ENCODE measurements at regions not wholly inside any gene's neighbourhood (a gene's known extent, or its start where the extent isn't known, plus 50 kb on each side); places are given as distances from the start of the nearest gene placed in this dataset.

DNA sequence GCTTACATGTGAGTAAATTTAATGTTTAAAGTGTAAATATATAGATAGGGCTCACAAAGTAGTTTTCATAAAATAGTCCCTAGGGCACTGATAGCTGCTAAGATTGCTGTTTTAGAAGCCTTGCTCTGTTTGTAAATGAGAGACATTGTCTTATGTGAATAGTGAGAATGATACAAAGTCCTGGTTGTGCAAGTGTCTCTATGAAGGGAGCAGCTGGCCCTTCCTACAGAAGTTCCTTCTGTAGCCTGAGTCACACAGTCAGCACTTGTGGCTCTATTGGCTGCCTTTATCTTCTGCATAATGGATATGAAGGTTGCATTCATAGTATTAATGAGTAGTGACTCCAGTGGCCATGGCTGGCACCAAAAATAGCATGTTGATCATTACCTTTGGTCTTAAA, 279.7 kb downstream of the OSR1 start:
- in situ Hi-C loops (cut with HindIII; ENCODE audit: low pct_ligation_motif_present, low pct_unique_long_range_greater_than_20kb, low sequenced_read_pairs), result no loop called here
- DNase-seq, result no peak

GRCh38 chr2:19073522-19073921, 284.9 kb downstream of the OSR1 start:
- in situ Hi-C loops (cut with HindIII; ENCODE audit: low pct_ligation_motif_present, low pct_unique_long_range_greater_than_20kb, low sequenced_read_pairs), result no loop called here
- peak; percentile 61 for DNase-seq

DNA sequence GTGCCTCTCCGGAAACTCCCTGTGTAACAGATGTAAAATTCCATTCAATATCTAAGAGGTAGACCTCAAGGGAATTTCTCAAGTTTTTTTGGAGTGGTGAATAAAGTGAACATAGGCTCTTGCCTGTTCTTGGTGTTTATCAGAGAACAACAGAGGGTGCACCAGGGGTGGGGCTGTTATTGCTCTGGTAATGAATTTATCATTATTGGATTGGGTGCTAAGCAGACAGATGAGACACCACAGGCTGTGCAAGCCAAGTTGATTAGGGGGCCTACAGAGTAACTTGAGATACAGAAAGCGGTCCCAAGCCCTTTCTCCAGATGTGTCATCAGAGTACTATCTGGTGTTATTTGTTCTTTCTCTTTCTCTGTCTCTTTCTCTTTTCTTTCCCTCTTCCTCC, 286.3 kb downstream of the OSR1 start:
- no peak for DNase-seq
- in situ Hi-C loops (cut with HindIII; ENCODE audit: low pct_ligation_motif_present, low pct_unique_long_range_greater_than_20kb, low sequenced_read_pairs), result no loop called here

DNA sequence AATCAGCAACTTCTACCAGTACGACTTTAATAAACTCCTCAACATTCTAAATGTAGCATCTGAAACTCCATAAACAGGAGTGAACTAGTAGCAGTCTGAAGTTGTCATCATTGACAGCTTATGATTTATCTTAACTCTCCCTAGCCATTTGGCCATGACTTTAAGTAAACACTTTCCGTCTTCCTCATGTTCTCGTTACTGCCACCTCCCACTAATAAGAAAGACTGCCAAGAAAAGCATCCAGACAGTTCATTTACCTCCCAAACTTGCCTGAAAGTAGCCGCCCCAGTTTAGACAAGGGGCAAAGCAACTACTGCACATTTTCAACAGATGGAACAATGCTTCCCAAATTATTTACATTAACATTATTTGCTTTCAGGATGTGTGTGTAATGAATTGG, 287.5 kb downstream of the OSR1 start:
- in situ Hi-C loops (cut with HindIII; ENCODE audit: low pct_ligation_motif_present, low pct_unique_long_range_greater_than_20kb, low sequenced_read_pairs), result no loop called here
- no peak for DNase-seq

- in situ Hi-C loops (cut with HindIII; ENCODE audit: low pct_ligation_motif_present, low pct_unique_long_range_greater_than_20kb, low sequenced_read_pairs), result no loop called here
- no peak for DNase-seq
Measured at GRCh38 chr2:19068206-19068605, 290.2 kb downstream of the OSR1 start.

GRCh38 chr2:19062370-19062769, 296.1 kb downstream of the OSR1 start:
- DNase-seq, result no peak
- in situ Hi-C loops (cut with HindIII; ENCODE audit: low pct_ligation_motif_present, low pct_unique_long_range_greater_than_20kb, low sequenced_read_pairs), result no loop called here

DNA sequence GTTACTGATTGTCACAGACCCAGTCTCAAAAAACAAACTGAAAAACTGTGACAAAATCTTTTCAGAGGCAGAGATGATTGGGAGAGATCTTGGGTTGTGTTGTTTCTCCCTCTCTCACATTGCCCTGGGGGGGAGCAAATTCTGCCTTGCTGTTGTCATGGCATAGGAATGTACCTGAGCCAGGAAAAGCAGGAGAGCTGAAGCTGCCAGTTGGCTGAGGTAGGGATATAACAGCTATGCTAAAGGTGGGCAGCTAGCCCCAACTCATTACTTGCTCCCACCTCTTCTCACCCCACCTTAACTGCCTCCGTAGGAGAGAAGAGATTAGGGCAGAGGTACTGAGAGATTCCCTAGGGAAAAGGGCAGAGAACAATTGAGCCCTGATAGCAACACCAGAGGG, 299.3 kb downstream of the OSR1 start:
- no peak for DNase-seq
- in situ Hi-C loops (cut with HindIII; ENCODE audit: low pct_ligation_motif_present, low pct_unique_long_range_greater_than_20kb, low sequenced_read_pairs), result no loop called here

DNA sequence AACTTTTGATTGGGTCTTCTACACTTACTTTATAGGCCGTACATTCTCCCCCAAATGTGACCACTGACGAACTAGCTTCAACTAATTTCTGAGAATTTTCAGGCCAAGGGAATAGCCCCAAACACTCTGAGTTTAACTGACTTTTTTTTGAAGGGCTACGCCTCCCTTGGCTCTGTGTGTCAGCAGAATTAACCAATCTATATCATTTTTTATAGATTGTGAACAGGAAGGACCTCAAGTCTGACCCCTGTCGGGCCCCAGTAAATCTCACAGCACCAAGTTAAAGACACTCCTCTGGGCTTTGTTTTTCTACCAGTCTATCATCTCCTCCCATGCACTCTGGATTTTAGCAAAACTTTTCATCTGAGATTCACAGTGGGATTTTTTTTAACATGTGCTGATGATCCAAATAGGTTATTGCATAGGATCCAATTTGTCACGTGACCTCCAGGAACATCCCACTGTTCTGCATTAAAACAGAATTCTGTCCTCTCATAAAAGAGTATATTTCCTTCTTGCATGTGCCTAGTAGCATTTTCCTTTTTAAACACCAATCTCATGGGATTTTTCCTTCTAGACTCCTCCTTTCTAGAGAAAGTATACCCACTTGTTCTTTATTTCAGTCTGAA, 307.1 kb downstream of the OSR1 start:
- DNase-seq, result no peak
- in situ Hi-C loops (cut with HindIII; ENCODE audit: low pct_ligation_motif_present, low pct_unique_long_range_greater_than_20kb, low sequenced_read_pairs), result no loop called here

- in situ Hi-C loops (cut with HindIII; ENCODE audit: low pct_ligation_motif_present, low pct_unique_long_range_greater_than_20kb, low sequenced_read_pairs), result no loop called here
- DNase-seq, result no peak
Measured at GRCh38 chr2:19050354-19050753, 308.1 kb downstream of the OSR1 start.

DNA sequence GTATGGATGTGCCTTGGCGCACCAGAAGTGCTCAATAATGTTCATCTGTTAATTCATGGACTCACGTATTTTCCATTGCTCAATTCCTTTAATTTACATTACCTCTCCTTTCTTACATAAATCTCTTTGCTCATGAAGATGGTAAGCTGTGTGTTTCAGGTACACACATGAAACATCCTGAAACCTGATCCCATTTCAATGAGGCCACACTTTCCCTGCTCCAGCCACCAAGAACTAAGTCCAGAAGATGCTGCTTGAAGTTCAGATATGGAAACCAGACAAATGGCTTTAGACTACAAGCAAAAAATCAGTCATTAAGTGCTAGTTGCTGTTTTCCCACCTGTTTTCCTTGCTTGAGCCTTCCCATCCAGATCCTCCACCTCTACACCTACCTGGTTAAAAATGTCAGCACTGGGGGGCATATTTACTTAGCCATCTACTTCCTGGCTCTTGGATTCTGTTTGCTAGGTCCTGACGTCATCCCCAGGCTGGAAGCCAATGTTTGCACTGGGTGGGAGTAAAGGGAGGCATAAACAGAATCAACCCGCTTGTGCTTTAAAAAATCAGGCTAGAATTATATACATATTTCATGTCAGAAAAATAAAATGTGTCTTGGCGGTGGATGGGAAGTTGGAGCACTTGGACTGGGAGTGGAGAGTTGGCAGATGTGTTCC, 309.7 kb downstream of the OSR1 start:
- in situ Hi-C loops (cut with HindIII; ENCODE audit: low pct_ligation_motif_present, low pct_unique_long_range_greater_than_20kb, low sequenced_read_pairs), result no loop called here
- DNase-seq, result no peak

GRCh38 chr2:19046986-19047780, 311.2 kb downstream of the OSR1 start:
- DNase-seq, result no peak
- in situ Hi-C loops (cut with HindIII; ENCODE audit: low pct_ligation_motif_present, low pct_unique_long_range_greater_than_20kb, low sequenced_read_pairs), result no loop called here

GRCh38 chr2:19045151-19045550, 313.3 kb downstream of the OSR1 start:
- DNase-seq, result no peak
- in situ Hi-C loops (cut with HindIII; ENCODE audit: low pct_ligation_motif_present, low pct_unique_long_range_greater_than_20kb, low sequenced_read_pairs), result no loop called here

DNA sequence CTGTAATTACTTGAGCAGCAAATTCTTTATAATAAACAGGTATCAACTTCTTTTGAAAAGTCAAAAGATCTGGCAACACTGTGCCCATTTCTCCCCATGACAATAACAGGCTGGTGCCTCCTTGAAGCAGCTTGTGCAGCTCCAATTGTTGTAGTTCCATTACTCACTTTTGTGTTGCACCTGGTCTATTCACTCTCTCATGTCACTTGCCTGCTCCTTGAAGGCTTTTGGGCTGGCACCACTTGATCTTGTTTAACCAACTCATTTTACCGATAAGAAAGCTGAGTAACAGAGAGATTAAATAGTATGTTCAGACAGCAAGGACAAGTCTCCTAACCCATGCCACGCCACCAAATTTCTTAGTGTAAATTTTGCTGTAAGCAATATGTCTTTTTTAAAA, 314.5 kb downstream of the OSR1 start:
- no peak for DNase-seq
- in situ Hi-C loops (cut with HindIII; ENCODE audit: low pct_ligation_motif_present, low pct_unique_long_range_greater_than_20kb, low sequenced_read_pairs), result no loop called here

DNA sequence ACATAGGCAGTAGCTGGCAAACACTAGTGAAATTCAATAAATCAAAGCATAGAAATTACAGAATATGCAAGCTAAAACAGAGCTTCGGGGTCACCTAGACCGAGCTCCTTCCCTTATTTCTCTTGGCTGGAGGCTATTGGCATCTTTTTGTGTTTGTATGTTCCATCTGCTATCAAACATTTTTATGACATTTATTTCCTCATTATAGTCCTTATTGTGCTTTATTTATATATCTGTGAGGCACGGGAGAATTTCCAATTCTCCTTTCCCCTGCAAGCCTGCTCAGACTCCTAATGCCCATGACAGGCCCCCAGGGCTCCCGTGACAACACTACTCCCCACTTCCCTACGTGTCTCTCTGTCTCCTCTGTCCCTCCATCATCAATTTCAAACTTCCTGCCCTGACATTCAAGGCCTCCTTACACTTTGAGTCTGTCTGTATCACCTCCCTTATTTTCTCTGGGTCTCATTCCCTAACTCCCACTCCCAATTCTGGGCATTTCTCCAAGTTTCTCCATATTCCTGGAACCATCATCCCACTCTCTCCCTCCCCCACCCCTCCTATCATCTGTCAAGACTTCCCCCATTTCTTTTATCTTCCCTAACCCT, 316.9 kb downstream of the OSR1 start:
- in situ Hi-C loops (cut with HindIII; ENCODE audit: low pct_ligation_motif_present, low pct_unique_long_range_greater_than_20kb, low sequenced_read_pairs), result no loop called here
- no peak for DNase-seq

GRCh38 chr2:19038071-19039015, 320.1 kb downstream of the OSR1 start:
- in situ Hi-C loops (cut with HindIII; ENCODE audit: low pct_ligation_motif_present, low pct_unique_long_range_greater_than_20kb, low sequenced_read_pairs), result no loop called here
- peak; percentile 52 for DNase-seq

- in situ Hi-C loops (cut with HindIII; ENCODE audit: low pct_ligation_motif_present, low pct_unique_long_range_greater_than_20kb, low sequenced_read_pairs), result no loop called here
- no peak for DNase-seq
Measured at GRCh38 chr2:19036091-19036490, 322.3 kb downstream of the OSR1 start.

GRCh38 chr2:19035238-19035637, 323.2 kb downstream of the OSR1 start:
- no peak for DNase-seq
- in situ Hi-C loops (cut with HindIII; ENCODE audit: low pct_ligation_motif_present, low pct_unique_long_range_greater_than_20kb, low sequenced_read_pairs), result no loop called here

DNA sequence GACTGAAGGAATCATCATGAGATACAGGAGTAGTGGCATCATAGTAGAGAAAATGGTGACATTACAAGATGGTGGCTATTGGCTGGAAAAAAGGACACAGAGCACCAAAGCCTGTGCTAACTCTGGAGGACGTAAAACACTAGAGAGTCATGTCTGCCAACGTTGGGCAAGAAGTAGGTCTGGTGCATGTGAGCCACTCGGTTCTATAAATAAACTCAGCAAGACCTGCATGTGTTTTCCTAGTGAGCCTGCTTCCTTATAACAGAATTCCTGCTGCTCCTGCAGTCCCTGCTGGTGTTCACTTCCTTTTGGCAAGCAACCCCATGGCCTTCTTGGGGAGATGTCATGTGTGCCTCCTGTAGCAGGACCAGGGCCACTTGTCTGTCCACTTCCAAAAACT, 325.2 kb downstream of the OSR1 start:
- in situ Hi-C loops (cut with HindIII; ENCODE audit: low pct_ligation_motif_present, low pct_unique_long_range_greater_than_20kb, low sequenced_read_pairs), result no loop called here
- no peak for DNase-seq
